ENCODE measurements at regions not wholly inside any gene's neighbourhood (a gene's known extent, or its start where the extent isn't known, plus 50 kb on each side); places are given as distances from the start of the nearest gene placed in this dataset.

- Histone ChIP-seq H2BK120ac (replicated peaks; ENCODE audit: low read depth, low read length) (no peak overlapping the region), H3K18ac (ENCODE audit: extremely low read depth, low read length) (no peak overlapping the region), H4K91ac (replicated peaks; ENCODE audit: insufficient read length, low read length) (no peak overlapping the region), H3K79me2 (ENCODE audit: control insufficient read depth in 1 of 2, insufficient read depth in 2 of 2, low read length in 2 of 2) (no peaks in the 10 kb centered on the region), H3K9ac (replicated peaks in 1 of 4; ENCODE audit: extremely low read depth in 1 of 4, low read depth in 3 of 4, low read length in 3 of 4) (no peak overlapping the region), H3K56ac (replicated peaks; ENCODE audit: insufficient read length, low read depth, low read length) (no peak overlapping the region), H2AFZ (ENCODE audit: low read length) (no peak overlapping the region), H3K9me3 (ENCODE audit: insufficient read depth in 2 of 2, low read depth in 1 of 2, low read length in 1 of 2) (no peaks in the 10 kb centered on the region), H3K23ac (ENCODE audit: insufficient read length) (no peak overlapping the region), H2BK15ac (ENCODE audit: low read length) (no peak overlapping the region), H4K5ac (ENCODE audit: insufficient read length, low read depth, low read length) (no peak overlapping the region), H3K36me3 (ENCODE audit: control insufficient read depth in 2 of 4, insufficient read depth in 4 of 4, low read length in 3 of 4) (no peaks in the 10 kb centered on the region), H2BK12ac (ENCODE audit: low read depth, low read length) (no peak overlapping the region), H3K4ac (replicated peaks; ENCODE audit: insufficient read length, low read depth, low read length) (no peak overlapping the region), H3K27me3 (replicated peaks in 1 of 4; ENCODE audit: control insufficient read depth in 3 of 4, extremely low read depth in 1 of 4, insufficient read depth in 3 of 4, low read length in 3 of 4) (no peaks in the 10 kb centered on the region; a peak in 2 of 7 replicates), H2BK20ac (ENCODE audit: low read length) (no peak overlapping the region), H3K14ac (ENCODE audit: insufficient read length) (no peak overlapping the region), H3K4me2 (ENCODE audit: insufficient read depth in 1 of 2, low read depth in 2 of 2, low read length in 2 of 2) (no peak overlapping the region), H4K20me1 (replicated peaks in 1 of 2; ENCODE audit: control insufficient read depth in 1 of 2, insufficient read depth in 2 of 2, low read length in 2 of 2) (no peaks in the 10 kb centered on the region), H3K4me1 (replicated peaks in 1 of 4; ENCODE audit: control insufficient read depth in 3 of 4, insufficient read depth in 4 of 4, low read length in 3 of 4) (no peaks in the 10 kb centered on the region), H2AK5ac (ENCODE audit: low read depth, low read length) (0 out of 2 replicates have a peak overlapping the region, but pooled peaks have one; percentile 28), H4K8ac (ENCODE audit: extremely low read depth, insufficient read depth, low read length) (no peak overlapping the region), H3K79me1 (ENCODE audit: low read depth, low read length) (no peaks in the 10 kb centered on the region), H2BK5ac (ENCODE audit: low read depth, low read length) (no peak overlapping the region), H3K23me2 (ENCODE audit: low read depth, low read length) (no peaks in the 10 kb centered on the region), H3K4me3 (ENCODE audit: extremely low read depth in 1 of 4, insufficient read depth in 2 of 4, low read depth in 3 of 4, low read length in 4 of 4) (no peak overlapping the region), H3K27ac (ENCODE audit: low read depth, low read length) (no peak overlapping the region)
- no peak for DNase-seq (ENCODE audit: low read depth in 1 of 2, low spot score in 2 of 2)
- ChIA-PET CTCF (ENCODE audit: partially characterized antibody) (no interaction called here), POLR2A (ENCODE audit: partially characterized antibody) (no interaction called here)
- FAIRE-seq: no peak
- 90% methylated on average over 14 of the region's 14 CpGs; no CpG with 5 or more reads in 1 of the 2 experiments for WGBS, 2 experiments (ENCODE audit: extremely low coverage in 1 of 2, insufficient coverage in 1 of 2, insufficient read length in 1 of 2, insufficient replicate concordance in 2 of 2, low coverage in 1 of 2, low lambda C conversion rate in 2 of 2, missing lambda C conversion rate in 1 of 2)
- TF ChIP-seq, protein P1, sequence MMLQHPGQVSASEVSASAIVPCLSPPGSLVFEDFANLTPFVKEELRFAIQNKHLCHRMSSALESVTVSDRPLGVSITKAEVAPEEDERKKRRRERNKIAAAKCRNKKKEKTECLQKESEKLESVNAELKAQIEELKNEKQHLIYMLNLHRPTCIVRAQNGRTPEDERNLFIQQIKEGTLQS (IDR thresholded peaks at IDR 0.05; ENCODE audit: insufficient read depth, low read depth, low read length): no peak
- TF ChIP-seq FOSL1 (IDR thresholded peaks at IDR 0.05; ENCODE audit: insufficient read depth, low read depth, low read length) (no peak), POLR2AphosphoS5 (IDR thresholded peaks at IDR 0.05; ENCODE audit: low read depth, low read length) (no peak), SP4 (IDR thresholded peaks at IDR 0.05; ENCODE audit: low read length) (no peak), CBX5 (IDR thresholded peaks at IDR 0.05; ENCODE audit: low read depth, low read length) (no peak), HDAC6 (IDR thresholded peaks at IDR 0.05; ENCODE audit: low read depth, low read length) (no peak), POU5F1 (IDR thresholded peaks at IDR 0.05; ENCODE audit: low read depth, low read length) (no peak), EZH2 (IDR thresholded peaks at IDR 0.05; ENCODE audit: low read depth, low read length, severe bottlenecking) (no peak)
- TF ChIP-seq, protein P2, sequence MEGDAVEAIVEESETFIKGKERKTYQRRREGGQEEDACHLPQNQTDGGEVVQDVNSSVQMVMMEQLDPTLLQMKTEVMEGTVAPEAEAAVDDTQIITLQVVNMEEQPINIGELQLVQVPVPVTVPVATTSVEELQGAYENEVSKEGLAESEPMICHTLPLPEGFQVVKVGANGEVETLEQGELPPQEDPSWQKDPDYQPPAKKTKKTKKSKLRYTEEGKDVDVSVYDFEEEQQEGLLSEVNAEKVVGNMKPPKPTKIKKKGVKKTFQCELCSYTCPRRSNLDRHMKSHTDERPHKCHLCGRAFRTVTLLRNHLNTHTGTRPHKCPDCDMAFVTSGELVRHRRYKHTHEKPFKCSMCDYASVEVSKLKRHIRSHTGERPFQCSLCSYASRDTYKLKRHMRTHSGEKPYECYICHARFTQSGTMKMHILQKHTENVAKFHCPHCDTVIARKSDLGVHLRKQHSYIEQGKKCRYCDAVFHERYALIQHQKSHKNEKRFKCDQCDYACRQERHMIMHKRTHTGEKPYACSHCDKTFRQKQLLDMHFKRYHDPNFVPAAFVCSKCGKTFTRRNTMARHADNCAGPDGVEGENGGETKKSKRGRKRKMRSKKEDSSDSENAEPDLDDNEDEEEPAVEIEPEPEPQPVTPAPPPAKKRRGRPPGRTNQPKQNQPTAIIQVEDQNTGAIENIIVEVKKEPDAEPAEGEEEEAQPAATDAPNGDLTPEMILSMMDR (IDR thresholded peaks at IDR 0.05; ENCODE audit: control extremely low read depth in 1 of 3, insufficient read depth in 1 of 3, low read depth in 1 of 3, low read length in 3 of 3): no peak
Observed at GRCh38 chr20:60132827-60133670, 174.8 kb downstream of the CDH26 start.

Measured in H1 (cell line).